ENCODE measurements at regions not wholly inside any gene's neighbourhood (a gene's known extent, or its start where the extent isn't known, plus 50 kb on each side); places are given as distances from the start of the nearest gene placed in this dataset.
"Not testable (repeated sequence)": the region's sequence is repeated elsewhere in the genome, so short reads cannot be mapped to it uniquely, and the experiment has no call there.

GRCh38 chr7:51640841-51641240 is 324.2 kb upstream of the COBL start:
- DNase-seq: no peak

DNA sequence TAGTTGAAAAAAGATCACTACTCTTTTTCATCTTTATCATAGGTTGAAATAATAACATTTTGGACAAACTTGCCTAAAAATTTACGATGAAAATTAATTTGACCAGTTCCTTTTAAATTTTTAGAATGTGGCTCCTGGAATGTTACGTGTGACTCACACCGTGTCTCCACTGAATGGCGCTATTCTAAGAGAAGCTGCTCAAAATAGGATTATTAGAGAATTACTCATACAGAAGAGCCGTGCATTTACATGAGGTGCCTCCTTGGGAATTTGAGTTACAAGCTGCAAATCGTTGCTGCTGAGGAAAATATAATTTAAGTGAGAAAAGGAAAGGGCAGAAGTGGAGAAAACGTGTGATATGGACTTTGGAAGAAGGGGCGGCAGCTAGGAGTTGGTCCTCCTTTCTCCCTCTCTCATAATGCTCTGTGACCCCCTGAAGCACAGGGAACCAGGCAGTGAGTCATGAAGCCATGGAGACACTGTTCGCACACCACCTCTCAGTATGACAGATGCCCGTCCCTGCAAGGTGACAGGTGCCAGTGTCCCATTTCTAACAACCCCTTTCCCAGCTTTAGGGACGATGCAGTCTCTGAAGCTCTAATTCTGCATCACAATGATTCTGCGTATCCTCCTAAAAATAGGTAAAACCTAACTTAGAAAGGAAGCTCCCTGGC is 323.2 kb upstream of the COBL start:
- no peak for DNase-seq

DNA sequence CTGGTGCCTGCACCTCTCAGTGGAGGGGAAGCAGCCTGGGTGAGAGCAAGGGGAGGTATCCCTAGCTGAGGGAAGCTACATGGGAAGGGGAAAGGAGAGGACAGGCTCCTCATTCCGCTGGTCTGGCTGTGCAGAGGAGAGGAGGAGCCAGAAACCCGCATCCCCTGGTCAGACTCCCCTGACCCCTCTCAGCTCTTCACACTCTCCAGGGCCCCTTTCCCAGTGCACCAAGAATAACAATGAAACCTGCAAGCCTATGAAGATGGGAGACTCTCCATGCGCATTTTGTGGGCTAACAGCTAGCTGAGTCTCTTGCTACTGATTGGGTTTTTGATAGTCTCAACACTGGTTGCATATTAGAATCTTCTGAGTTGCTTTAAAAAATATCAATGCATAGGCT is 319.9 kb upstream of the COBL start:
- no peak for DNase-seq

DNA sequence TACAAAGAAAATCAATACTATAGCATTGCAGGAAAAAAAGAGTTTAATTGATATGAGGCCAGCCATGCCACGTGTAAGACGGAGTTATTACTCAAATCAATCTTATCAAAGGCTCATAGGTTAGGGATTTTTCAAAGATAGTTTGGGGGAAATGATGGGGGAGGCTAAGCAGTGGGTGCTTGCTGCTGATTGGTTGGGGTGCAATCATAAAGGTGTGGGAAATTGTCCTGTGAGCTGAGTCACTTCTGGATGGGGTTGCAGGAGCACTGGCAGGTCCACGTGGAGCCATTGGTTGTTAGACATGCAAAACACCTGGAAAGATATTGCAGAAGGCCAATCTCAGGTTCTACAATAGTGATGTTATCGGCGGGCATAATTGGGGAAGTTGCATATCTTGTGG is 319.2 kb upstream of the COBL start:
- no peak for DNase-seq

DNA sequence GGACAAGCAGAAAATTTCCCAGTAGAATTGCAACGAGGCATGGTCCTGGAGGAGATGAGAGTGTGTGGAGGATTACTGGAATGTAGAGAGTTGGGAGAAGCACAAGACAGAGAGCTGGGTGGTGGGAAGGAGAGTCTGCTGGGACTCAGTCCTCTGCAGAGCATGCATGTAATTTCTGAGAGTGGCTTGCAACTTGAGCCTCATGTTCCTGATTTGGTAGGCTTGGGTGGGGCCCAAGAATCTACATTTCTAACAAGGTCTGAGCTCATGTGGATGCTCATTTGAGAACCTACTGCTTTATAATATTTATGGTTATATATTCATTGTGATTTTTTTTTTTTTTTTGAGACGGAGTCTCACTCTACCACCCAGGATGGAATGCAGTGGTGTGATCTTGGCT is 317.9 kb upstream of the COBL start:
- no peak for DNase-seq

- no peak for DNase-seq
Observed at GRCh38 chr7:51634025-51634424, 317.4 kb upstream of the COBL start.

DNA sequence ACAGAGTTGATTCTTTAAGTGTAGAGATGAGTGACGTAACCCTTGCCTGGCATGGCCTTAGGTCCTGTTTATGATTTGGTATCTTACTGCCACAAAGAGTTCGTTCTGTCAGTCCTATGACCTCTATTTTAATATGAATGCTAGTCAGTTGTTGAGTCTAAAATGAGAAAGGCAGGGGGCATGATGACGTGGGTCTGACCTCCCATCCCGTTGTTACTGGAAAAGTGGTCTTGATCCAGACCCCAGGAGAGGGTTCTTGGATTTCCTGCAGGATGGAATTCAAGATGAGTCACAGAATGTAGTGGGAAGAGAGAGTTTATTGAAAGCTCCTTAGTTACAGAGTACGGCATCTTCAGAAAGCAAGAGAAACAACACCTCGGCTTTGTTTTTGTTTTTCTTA is 317.0 kb upstream of the COBL start:
- DNase-seq: no peak

DNA sequence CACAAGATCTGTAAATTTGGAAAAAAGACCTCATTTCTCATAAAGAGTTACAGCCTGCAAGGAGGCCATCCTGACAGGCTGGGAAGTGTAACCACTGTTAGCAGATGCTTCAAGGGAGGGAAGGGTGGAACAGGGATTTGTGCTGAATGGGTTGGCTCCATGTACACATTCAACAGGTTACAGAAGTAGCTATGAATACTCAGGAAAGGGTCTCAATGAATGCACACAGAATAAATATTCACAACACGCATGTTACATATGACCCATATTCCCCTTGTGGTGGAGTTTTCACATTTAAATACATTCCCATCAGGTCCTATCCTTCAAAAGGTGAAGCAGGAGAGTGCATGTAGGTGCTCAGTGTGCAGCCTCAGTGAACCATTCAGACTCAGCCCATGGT is 316.4 kb upstream of the COBL start:
- DNase-seq: no peak

DNA sequence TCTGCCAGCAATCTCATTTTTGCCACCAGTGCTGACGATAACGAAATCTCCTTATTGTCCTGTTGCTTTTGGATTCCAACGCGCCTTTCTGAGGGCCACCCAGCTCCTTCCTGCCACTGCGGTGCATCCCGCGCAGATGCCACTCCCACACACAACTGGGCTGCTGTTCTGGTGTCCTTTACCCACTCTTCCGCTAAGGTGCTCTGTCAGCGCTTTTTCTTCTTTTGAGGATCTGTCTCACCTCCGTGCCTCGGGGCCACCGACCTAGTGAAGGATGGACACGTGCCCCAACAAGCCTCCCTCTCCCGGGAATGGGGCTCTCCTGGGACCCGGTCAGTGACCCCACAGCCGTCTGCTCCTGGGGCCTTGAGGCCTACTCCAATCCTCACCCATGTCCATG is 314.3 kb upstream of the COBL start:
- DNase-seq: no peak

GRCh38 chr7:51629206-51629605 is 312.6 kb upstream of the COBL start:
- no peak for DNase-seq

DNA sequence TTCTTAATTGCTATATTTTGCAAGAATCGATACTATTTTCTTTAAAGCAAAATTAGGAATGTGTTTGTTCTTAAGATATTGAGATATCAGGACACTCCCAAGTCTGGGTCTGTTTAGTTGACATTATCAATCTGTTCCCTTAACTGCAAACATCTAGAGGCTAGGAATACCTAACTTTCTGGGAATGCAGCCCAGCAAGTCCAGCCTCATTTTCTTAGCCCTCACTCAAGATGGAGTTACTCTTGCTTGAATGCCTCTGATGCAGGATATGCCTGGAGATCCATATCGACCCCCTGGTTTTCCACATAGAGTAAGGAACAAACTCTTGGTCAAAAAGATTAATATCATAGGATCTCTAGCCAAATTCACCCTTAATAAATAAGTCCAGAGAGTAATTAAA is 305.3 kb upstream of the COBL start:
- DNase-seq: no peak

- no peak for DNase-seq
Observed at GRCh38 chr7:51620706-51621105, 304.1 kb upstream of the COBL start.

- DNase-seq: no peak
Observed at GRCh38 chr7:51619880-51620279, 303.3 kb upstream of the COBL start.

DNA sequence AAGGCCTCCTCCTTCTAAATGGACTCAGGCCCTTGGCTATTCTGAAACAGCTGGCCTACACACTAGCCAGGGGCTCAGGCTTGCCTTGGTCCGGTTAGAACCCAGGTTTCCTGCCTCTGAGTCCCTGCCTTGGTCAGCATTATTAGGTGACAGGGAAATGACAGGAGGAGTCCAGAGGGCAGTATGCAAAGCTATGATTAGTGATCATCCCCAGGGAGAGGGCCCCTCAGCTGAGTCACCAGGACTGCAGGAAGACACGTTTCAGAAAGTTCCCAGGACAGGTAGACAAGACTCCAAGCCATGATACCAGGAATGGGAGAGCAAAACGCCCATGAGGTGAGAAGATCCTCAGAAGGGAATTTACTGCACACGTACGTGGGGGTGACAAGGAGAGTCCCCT is 301.1 kb upstream of the COBL start:
- DNase-seq: no peak

DNA sequence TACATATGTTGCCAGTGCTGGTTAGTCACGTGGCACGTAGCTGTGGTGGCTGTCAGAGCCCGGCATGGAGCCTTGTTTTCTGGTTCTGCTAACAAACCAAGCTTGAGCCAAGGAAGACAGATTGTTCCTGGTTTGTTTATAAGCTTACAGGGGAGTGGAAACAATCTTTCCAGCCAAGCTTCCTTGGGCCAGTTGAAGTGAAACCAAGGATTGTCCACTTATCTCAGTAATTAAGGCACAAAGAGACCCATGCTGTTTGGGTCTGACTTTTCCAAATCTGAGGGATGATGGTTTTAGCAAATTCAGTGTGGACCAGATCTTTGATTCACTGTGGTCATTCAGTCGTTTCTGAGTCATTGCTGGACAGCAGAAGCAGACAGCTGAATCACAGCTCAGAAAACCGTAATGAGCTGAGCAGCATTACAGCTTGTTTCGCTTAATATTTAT is 297.3 kb upstream of the COBL start:
- no peak for DNase-seq

DNA sequence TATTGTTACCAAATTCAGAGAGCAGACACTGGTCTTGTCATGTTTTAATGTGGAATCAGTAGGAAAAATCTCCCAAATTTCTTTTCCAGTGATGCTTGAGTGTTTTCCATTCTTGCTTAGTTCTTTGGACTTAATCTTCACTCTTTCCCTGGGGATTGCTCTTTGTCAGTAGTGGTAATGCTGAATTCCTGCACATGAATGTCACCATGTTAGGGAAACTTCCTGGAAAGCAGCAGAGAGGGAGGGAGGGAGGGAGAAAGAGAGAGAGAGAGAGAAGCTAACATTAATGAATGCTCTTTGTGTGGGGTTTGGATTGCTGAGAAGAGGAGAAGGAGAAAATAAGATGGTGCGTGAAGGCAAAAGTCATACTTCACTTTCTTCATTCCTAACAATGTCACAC is 295.3 kb upstream of the COBL start:
- DNase-seq: no peak

- no peak for DNase-seq
Observed at GRCh38 chr7:51607447-51607846, 290.8 kb upstream of the COBL start.

DNA sequence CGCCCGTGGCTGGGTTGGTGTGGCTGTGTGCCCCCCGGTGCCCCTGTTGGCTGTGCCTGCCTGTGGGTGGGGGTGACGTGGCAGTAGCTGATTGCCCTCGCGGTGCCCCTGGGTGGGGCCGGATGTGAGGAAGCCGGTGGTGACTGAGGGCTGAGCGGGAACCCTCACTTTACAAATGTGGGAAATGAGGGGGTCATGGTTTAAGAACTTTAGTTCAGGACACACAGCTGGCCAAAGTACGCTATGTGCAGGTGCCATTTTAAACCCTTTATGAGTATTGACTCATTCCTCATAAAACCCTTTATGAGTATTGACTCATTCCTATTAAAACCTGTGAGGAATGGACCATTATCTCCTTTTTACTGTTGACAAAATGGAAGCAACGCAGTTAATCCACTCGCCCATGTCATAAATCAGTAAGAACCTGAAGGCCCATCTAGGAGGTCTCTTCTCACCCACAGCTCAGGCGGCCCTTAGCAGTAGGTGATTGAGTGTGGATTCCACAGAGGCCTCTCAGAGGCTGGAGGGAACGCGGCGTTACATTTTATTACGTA is 290.1 kb upstream of the COBL start:
- DNase-seq: no peak

DNA sequence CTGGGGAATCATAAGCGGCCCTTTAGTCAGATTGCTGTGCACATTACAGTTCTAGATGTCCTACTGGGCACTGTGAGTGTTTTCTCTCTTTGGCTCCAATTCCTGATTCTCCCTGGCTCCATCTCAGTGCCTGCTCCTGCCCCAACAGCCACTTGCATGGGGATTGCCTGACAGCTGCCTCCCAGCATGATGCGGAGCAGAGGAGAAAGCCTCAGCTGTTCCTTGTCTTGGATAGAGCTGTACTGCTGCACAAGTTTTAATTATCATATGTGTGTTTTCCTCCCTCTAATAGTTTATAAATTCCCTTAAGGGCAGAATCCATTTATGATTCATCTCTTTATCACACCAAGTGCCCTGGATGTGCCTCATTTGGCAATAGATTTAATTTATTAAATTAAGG is 285.8 kb upstream of the COBL start:
- no peak for DNase-seq

DNA sequence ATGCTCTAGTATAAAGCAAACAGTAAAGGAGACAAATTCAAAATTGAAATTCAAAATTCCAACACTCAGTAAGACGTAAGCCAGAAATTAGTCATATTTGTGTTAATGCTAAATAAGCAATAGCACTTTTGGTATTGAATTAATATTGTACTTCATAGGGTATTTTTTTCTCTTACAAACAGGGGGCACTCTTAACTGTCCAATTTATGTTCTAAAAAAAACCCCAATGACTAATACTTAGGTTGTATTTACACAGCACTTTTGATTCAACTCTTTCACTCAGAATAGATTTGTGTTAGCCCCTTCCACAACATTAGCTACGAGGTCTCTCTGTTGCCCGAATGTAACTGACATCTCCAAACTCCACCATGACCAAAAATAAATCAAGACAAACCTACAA is 284.9 kb upstream of the COBL start:
- DNase-seq: no peak

DNA sequence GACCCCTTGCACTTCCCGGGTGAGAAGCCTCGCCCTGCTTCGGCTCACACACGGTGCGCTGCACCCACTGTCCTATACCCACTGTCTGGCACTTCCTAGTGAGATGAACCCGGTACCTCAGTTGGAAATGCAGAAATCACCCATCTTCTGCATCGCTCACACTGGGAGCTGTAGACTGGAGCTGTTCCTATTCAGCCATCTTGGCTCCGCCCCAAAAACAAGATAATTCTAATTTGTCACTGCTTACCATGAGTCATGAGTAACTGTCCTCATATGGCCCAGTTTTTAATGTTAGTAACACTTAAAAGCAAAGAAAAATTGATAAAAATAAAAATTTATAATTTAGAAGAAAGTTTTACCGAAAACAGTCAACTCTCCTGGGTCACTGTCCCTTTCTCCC is 283.3 kb upstream of the COBL start:
- DNase-seq: not testable (repeated sequence)

DNA sequence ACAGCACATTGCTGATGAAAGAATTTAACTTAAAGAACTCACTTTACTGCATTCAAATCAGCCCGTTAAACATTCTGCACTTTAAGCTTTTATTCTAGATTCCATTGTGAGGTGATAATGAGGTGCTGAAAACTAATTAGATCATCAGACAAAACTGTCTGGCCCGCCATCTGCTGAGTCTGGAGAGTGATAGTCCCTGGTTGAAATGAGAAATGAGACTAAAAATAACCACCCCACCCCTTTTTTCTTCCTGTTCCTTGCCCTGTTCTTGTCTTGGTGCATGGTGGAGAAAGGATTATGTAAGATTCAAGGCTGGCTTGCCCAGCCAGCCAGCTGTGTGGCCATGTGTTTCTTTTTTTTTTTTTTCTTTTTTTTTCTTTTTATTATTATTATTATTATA is 277.0 kb upstream of the COBL start:
- DNase-seq: no peak

DNA sequence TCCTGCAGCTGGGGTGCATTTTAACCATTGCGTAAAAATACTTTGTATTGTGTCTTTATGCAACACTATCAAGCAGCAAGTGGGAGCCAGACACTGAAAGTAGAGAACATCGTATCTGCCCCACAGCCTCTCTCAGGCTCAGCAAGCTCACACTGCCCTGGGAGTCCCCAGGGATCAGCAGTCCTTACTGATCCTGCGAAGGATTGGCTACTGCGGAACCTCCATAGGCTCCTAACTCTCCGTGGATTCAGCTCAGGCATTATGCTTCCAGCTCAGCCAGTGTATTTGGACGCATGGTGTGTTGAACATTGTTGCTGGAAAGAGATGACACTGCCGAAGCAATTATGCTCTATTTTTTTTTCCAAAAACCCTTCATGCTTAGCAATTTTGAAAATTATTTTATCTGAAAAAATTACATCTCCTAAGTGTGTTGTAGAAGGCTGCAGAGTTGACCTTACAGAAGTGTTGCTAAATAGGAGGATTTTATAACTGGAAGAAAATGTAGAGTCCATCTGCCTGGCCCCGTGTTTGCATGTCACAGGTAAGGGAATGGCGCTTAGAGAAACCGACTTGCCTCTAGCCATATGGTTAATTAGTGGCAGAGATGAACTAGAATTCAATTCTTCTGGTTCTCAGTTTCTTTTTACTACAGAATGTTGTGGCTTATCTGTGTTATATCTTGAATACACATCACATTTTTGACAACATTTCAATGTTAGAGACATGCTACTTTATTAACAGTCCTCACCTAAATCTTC is 276.4 kb upstream of the COBL start:
- DNase-seq: no peak

DNA sequence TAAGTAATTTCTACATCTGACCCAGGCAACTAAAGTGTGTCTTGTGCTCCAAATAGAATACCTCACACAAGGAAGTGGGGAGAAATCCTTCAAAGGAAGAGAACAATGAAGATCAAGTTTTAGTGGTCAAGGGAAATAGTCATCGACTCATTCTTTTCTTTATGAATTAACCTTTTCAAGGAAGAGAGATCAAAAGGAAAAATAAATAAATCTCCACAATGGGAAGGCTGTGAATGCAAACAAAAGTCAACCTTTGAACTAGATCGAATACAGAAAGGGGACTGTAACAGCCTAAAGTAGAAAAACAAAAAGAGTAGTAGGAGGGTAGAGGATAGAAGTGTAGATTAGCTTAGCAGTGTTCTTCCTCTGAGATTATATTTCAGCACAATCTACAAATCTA is 274.6 kb upstream of the COBL start:
- no peak for DNase-seq

- DNase-seq: no peak
Observed at GRCh38 chr7:51590746-51591145, 274.1 kb upstream of the COBL start.

Data from activated CD4-positive, alpha-beta T cell treated with anti-CD3 and anti-CD28 coated beads, Interleukin-2, amount 50 U/mL, for 16 hours (primary cell).